GM11168 (cell line): ENCODE measurements at regions not wholly inside any gene's neighbourhood (a gene's known extent, or its start where the extent isn't known, plus 50 kb on each side); places are given as distances from the start of the nearest gene placed in this dataset.

Source experiments
- in situ Hi-C: fragments of 300-500 bp; cut with MboI; formaldehyde crosslinking; loops from one replicate; pipeline ENCODE4 v1.12.0; 2022; ENCODE audit warnings: low sequenced_read_pairs; ENCODE audit not compliant: unreplicated experiment

DNA sequence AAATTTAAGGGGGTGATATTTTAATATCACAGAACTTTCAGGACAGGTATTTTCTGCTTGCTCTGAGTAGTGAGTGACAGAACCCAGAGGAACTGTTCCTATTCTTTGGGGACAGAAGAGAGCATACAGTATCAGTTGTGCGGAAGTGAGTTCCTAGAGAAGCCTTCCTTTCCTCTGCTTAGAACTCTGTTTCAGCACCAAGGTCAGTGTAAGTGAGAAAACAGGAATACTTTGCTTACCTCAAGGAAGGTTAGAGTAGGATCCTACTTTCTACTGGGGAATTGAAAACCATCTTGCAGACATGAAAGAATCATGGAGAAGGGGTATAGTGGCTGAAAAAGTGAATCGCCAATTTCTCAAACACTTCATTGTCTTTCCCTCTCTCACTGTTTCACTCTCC lies 542.4 kb downstream of the SQOR start:
- in situ Hi-C loops = no loop called here

DNA sequence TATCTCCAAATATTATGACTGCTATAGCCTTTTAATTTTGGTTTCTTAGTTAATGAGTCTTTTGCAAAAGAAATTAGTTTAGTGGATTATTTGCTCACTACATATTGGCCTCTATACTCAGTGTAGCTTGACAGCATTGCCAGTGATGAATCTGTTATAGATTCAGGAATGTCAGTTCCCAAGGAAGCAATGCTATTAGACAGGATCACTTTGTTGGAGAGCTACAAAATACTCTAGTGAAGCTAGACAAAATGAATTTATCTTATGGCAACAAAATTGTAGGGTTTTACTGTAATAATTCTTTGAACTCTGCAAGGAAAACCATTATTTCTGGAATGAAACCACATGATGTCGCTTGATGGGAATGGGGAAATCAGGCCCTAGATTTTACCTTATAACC lies 543.3 kb downstream of the SQOR start:
- in situ Hi-C loops = no loop called here

DNA sequence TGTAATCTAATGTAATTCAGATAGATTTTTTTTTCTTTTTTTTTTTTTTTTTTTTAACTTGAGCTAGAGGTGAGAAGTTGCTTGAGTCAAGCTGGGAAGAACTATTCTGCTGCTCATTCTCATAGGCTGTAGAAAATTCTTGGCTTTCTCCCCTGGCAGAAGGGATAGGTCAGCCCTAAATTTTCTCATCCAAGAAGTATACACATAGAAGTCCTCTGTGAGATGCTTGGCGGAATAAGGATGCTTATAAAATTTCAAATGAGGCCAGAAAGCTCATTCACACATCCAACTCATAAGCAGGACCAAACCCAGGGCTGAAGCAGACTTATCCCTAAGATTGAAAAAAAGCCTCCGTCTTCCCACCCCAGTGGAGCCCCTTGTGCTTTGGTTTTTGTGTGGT lies 572.5 kb downstream of the SQOR start:
- in situ Hi-C loops = no loop called here

DNA sequence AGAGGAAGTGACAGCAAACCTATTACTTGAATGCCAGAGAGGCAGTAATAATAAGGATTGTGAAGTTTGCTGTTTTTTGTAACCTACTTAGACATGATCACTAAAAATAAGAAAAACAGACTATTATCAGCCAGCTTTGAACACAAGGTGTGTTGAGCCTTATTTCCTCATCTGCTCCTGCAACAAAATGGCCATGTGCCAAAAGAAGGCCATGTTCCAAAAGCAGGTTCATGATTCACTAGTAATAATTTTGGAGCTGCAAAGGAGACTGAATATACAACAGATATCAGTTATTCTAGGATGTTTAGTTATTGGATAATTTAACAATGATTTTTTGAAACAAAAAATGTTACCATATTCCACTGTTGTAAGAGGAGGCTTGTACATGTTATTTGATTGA lies 578.7 kb downstream of the SQOR start:
- in situ Hi-C loops = no loop called here

DNA sequence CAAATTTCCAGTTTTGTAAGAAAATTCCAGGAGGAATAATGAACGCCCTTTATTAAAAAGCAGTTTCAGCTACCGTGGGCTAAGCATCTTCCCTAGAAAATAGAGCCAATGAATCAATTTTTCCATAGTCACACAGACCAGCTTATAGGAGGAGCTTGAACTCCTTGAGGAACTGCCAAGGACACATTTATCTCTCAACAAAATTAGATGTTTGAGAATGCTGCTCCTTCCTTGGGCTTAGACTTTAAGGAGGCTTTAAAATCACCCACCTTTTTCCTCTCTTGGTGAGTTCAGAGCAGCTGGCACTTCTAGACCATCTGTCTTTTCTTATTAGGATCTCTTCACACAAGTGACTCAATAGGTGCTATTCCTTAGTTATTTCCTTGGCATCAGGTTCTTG lies 588.0 kb downstream of the SQOR start:
- in situ Hi-C loops = no loop called here

DNA sequence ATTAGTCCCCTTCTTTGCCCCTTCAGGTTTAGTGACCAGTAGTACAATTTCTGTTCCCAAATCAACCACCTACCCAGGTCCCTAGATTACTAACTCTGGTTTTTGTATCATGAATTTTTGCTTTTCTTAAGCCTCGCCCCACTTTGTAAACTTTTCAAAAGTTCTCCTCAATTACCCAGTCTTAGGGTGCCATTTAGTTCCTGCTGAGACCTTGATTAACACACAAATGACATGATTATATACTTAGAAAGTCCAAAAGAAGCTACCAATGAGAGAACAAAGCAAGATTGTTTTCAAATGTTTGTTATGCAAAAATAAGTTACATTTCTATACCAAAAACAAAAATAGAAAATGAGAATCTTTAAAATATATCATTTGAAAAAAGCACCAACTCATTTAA lies 594.4 kb downstream of the SQOR start:
- in situ Hi-C loops = no loop called here

DNA sequence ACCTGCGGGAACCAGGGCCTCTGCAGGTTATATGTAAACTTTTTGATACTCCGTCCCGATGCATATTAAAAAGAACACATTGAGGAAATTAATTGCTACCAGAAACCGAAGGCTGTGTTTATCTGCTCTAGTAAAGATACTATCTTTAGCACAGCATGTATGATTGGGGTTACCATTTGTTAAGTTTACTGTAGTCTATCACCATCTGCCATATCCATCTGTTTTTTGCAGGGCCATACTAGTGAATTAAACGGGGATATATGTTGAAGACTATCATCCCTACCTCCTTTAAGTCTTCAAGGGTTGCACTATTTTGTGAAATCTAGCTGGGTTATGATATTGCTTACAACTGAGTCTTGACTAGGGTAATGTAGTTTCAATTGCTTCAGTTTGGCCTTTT lies 597.0 kb downstream of the SQOR start:
- in situ Hi-C loops = no loop called here

DNA sequence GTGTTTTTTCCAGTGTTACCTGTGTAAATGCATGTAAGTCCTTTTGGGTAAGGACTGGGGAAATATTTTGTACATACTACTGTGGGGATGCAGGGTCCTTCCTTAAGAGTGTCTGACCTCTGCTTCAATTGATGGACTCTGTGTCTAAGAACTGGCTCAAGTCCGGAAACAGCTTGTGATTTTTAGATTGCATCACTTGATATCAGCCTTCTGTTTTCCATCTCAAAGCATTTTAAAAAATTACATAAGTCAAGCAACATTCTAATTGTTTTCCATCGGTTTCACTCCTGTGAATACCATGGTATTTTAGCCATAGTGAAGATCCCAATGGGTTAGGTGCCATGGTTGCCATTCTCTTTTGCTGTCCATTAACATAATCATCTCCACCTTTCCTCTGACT lies 597.6 kb downstream of the SQOR start:
- in situ Hi-C loops = no loop called here

DNA sequence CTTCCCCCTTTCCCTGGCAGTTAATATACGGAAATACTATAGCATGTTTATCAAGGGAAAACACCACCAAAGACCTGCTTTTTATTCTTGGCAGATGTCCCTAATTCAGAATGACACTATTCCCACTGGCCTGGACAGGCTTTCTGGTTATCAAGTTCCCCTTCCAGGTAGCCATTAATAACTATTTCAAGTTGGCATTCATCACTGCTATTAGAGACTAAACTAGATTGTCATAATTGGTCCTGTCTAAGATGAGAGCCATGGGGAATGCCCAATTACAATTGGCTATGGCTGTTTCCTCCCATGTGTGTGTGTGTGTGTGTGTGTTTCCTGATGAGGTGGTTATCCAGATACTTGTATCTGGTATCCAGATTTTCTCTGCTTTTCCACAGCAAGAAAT lies 608.1 kb downstream of the SQOR start:
- in situ Hi-C loops = no loop called here

DNA sequence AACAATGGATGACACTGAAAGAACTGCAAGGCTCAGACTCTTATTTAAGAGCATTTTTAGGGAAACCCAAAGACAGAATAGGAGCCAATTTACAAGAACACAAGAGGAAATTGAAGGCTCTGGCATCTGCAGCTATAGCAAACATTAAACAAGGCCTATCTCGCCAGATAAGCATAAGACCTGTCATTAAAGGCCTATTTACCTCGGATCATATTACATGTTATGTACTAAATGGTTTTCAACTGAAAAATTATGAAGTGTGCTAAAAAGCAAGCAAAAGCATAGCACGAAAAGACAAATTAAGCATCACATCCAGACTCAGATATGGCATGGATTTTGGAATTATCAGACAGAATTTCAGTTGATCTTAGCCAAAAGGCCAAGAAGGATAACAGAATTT lies 617.1 kb downstream of the SQOR start:
- in situ Hi-C loops = no loop called here

DNA sequence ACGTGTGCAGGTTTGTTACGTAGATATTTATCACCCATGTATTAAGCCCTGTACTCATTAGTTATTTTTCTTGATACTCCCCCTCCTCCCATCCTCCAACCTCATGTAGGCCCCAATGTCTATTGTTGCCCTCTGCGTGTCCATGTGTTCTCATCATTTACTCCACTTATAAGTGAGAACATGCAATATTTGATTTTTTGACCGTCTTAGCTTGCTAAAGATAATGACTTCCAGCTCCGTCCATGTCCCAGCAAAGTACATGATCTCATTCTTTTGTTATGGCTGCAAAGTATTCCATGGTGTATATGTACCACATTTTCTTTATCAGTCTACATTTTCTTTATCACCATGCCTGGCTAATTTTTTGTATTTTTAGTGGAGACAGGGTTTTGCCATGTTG lies 623.2 kb downstream of the SQOR start:
- in situ Hi-C loops = no loop called here

DNA sequence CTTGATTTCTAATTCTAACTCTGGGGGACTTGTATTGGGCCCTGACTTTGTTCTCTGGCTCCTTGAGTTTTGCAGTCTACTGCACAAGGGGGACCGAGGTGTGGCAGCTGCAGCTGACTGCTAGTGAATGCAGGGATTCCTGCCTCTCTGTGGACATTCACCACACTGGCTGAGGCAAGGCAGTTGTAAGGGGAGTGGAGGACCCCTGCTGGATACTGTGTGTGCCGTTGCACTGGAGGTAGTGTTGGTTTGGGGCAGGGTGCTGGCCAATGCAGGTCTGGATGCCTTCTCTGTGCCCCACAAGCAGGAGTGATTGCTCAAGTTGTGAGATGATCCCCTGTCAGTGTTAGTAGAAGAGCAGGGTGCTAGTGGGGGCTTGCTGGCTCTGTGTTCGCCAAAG lies 626.1 kb downstream of the SQOR start:
- in situ Hi-C loops = no loop called here

DNA sequence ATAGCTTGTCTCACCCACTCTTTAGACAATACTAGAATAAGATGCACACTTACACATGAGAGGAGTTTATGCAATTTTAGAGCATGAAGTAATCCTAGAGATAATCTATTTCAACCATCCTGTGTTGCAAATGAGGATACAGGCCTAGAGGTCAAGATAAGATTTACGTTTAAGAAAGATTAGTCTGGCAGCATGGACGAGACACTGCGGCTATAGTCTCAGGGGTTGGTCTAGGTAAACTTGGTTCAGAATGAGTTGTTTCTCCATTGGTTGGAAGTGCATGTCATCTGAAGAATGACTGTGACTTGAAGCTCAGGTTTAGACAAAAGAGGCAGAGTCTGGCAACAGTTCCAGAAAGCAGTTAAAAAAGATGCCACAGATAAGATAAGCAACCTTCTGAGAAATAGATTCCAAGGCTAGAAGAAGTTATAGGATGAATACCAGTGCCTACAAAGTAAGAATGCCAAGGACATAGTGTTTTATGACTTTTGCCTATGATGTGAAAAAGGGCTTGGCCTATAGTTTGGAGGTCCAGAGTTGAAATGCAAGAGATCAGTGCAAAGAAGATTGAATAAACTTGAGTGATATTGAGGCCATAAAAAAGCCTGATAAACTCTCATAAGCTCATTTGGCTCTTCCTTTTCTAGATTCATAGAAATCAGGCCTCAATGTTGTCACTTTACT lies 631.0 kb downstream of the SQOR start:
- in situ Hi-C loops = no loop called here

DNA sequence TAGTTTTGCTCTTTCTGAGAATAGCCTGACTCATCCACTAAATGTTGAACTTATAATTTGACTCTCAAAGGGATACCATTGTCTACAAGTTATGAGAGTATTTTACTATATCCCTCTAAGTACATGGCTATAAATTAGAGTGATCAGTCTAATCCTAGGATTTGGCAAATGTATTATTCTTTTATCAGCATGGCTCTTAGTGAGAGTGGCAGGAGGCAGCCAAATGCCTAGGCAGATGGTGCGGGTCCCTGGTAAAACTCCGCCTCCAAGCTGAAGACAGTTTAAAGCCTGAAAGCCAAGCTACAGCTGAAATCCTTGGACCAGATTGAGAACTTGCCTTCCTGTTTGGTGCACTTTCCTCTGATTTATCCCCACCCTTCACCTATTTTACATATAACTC lies 631.8 kb downstream of the SQOR start:
- in situ Hi-C loops = no loop called here

DNA sequence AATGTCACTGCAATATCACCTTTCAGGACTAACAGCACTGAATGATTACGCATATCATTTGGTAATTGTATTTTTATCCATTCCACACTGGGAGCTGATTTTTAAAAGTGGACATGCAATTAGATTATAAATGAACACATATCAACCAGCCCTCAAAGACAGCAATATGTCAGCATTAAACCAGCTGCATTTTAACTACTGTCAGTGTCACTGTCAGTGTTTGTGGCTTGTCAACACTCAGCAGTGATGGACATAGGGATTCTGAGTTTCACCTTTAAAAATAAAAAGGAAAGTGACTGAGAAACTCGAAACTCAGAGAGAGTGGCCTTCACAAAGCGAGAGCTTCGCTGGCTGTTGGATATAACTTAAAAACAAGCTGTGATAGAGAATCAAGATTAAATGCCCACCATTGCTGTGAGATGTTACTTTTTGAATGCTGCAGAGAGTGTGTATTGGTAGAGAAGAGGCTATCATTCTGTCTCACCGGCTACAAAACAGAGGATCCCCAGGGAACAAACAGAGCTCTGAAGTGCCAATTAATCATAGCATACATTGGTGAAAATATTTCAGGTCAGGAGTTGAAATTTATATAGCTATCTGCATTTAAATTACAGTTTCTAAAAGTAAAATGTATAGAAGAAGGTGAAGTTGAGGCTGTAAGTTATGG lies 635.8 kb downstream of the SQOR start:
- in situ Hi-C loops = no loop called here

DNA sequence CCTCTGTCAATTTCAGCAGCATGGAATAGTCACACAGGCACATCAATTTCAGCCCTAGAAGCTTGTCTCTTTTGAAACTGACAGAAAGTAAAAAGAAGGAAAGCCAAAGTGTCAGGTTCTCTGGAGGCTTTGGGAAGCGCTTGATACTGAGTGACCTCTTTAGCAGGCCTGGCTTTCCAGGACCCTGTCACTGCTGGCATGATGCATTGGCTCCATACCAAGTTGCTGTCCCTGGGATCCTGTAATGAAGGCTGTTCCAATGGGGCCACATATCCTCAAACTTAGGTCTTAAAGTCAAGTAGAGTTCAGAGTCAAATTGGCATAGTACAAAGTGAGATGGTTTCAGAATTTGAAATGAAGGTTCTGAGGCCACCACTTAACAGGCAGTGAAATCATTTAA lies 640.9 kb downstream of the SQOR start:
- in situ Hi-C loops = no loop called here

DNA sequence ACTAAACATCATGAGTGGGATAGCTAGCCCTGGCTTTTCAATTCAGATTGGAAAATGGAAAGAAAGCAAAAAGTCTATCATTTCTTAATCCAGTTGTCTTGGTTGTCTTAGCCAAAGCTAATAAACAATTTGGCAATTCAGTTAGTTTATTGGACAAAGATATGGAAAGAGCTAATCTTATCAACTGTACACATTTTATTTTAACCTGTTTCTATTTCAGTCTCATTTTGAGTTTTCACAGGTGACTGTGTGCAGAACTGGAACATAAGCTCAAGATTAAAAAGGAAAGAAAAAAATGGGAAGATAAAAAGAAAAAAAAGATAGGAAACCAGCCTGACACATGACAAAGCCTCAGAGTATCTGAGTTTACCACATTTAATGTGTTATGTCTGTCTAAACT lies 642.6 kb downstream of the SQOR start:
- in situ Hi-C loops = no loop called here

DNA sequence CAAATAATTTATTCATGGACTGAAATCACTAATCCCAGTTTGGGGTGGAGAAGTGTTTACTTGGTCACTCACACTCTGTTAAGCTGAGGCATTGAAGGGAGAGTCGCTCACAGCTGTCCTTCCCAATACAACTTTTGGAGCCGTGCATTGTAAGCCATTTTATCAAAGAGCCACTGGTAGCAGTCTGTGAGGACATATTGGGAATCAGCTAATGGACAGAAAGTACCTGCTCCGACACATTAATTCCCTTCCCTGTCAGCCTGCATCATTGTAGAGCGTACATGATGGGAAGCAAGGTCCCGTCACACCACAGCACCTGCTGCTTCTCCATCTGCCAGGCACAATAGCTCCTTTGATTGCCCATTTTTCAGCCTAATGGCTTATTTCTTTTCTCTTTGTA lies 643.2 kb downstream of the SQOR start:
- in situ Hi-C loops = no loop called here

DNA sequence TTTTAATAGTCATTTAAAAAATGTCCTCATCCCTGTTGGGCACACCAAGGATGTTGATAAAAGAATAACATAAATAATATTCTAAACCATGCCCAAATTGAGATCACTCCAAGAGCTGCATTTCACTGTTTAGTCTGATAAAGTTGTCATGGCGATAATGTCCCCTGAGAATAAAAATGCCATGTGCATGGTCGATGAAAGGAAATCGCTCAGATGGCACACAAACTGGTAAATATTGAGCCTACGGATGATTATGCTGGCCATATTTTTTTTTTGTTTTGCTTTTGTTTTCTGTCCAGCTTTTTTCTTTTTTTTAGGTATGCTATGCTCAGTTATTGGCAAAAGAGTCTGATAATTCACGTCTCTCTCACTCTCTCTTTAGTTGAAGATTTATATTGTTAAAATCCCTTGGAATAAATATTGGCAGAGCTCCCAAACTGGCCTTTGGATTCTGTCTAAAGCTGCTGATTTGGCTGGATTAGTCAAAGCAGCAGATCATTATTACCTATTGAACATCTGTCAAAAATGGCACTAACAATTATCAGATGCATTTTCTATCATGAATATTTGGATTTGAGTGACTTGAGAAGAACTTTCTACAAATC lies 643.8 kb downstream of the SQOR start:
- in situ Hi-C loops = no loop called here

DNA sequence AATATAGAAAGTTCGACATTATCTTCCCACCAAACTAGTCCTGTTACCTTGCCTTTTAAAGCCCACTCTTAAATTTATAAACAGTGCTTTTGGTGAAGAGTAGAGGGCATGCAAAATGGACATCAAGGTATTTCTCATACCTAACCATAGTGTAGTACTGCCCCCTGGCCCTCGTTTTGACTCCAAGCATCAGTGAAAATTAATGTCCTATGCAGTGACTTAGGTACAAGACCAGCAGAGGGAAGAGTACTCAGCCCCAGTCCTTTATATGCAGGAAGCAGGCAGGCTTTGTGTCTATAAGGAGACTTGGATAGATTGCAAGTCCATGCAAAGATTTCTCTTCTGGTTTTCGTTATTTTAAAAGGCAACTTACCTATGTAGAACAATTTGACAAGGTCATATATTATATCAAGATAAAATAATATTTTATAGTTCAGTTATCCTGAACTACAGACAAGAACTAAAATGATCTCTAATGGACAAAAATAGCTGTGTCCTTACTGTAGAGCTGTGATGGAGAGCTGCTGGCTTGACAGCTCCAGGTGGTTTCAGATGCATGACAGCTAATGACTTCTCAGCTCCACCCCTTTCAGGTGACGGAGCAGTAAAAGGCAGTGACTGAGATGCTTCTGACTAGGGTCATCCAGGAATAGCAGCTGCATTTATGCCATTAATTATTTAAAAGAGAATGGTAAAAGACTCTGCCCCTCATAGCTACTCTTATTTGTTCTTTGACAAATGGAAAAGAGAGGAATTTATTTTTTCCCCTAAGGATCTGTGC lies 646.1 kb downstream of the SQOR start:
- in situ Hi-C loops = no loop called here

DNA sequence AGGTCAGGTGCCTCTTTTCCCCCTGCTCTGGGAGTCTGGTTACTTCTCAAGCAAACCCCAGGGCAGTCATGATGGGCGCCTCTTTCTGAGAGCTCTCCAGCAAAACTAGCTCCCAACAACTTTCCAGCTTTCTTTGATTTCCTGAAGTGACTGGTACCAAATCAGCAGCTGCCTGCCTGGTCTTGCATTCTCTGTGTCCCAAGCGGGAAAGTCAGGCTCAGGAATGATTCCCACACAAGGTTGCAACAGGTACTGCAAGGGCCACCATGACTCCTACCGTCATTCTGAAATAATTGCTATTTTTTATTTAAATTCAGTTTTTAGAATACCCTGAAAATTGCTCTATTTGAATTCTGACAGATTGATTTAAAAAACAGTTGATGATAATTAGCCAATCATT lies 658.7 kb downstream of the SQOR start:
- in situ Hi-C loops = no loop called here
